Astrocyte (in vitro differentiated cells and primary cell): ENCODE measurements at regions not wholly inside any gene's neighbourhood (a gene's known extent, or its start where the extent isn't known, plus 50 kb on each side); places are given as distances from the start of the nearest gene placed in this dataset.

Source experiments
- DNase-seq: peaks from one replicate; pipeline ENCODE4 v3.0.0-alpha.2; 2010; ENCODE audit warnings: low read depth
- FAIRE-seq: peaks from 2 replicates; lab custom pipeline; 2011; peaks lifted over from hg19 to GRCh38; lab: Jason Lieb, UNC
- H2AFZ ChIP-seq: 2 replicates; pipeline ENCODE4 v1.6.0; 2012; ENCODE audit warnings: low read depth, low read length, inconsistent platforms
- H3K27ac ChIP-seq: 2 replicates; pipeline ENCODE4 v1.5.1; 2011; ENCODE audit warnings: low read depth, low read length, inconsistent platforms
- H3K27me3 ChIP-seq: 2 replicates; pipeline ENCODE4 v1.6.0; 2011; ENCODE audit warnings: low read length, inconsistent platforms; ENCODE audit not compliant: insufficient read depth
- H3K36me3 ChIP-seq: 2 replicates; pipeline ENCODE4 v1.5.1; 2011; ENCODE audit warnings: low read length, inconsistent platforms; ENCODE audit not compliant: insufficient read depth
- H3K4me1 ChIP-seq: 2 replicates; pipeline ENCODE4 v1.5.1; 2011; ENCODE audit warnings: low read length, inconsistent platforms; ENCODE audit not compliant: insufficient read depth
- H3K4me2 ChIP-seq: 2 replicates; pipeline ENCODE4 v1.6.0; 2012; ENCODE audit warnings: low read length, inconsistent platforms
- H3K4me3 ChIP-seq: 2 replicates; pipeline ENCODE4 v1.5.1; 2011; ENCODE audit warnings: low read depth, mild to moderate bottlenecking, low read length, inconsistent platforms; ENCODE audit not compliant: insufficient read depth
- H3K79me2 ChIP-seq: 2 replicates; pipeline ENCODE4 v1.6.0; 2012; ENCODE audit warnings: mild to moderate bottlenecking, low read length, inconsistent platforms; ENCODE audit not compliant: insufficient read depth
- H3K9ac ChIP-seq: 2 replicates; pipeline ENCODE4 v1.6.0; 2012; ENCODE audit warnings: mild to moderate bottlenecking, low read length, inconsistent platforms
- H3K9me3 ChIP-seq: 2 replicates; pipeline ENCODE4 v1.5.1; 2012; ENCODE audit warnings: low read depth, mild to moderate bottlenecking, low read length, inconsistent platforms; ENCODE audit not compliant: insufficient read depth
- H4K20me1 ChIP-seq: 2 replicates; pipeline ENCODE4 v1.6.0; 2012; ENCODE audit warnings: low read length, inconsistent platforms; ENCODE audit not compliant: insufficient read depth
- H3K27ac Mint-ChIP-seq: one replicate; pipeline ENCODE4 v1.8.0; 2021; ENCODE audit warnings: mild to moderate bottlenecking, mixed read lengths; ENCODE audit not compliant: unreplicated experiment
- H3K27me3 Mint-ChIP-seq: one replicate; pipeline ENCODE4 v1.8.0; 2021; ENCODE audit warnings: low read depth, mixed read lengths; ENCODE audit not compliant: unreplicated experiment
- H3K36me3 Mint-ChIP-seq: one replicate; pipeline ENCODE4 v1.8.0; 2021; ENCODE audit warnings: low read depth, mixed read lengths; ENCODE audit not compliant: unreplicated experiment
- H3K4me1 Mint-ChIP-seq: one replicate; pipeline ENCODE4 v1.8.0; 2021; ENCODE audit warnings: low read depth, mixed read lengths; ENCODE audit not compliant: unreplicated experiment
- H3K4me3 Mint-ChIP-seq: one replicate; pipeline ENCODE4 v1.8.0; 2021; ENCODE audit warnings: mild to moderate bottlenecking, moderate library complexity, mixed read lengths; ENCODE audit not compliant: unreplicated experiment
- H3K9me3 Mint-ChIP-seq: one replicate; pipeline ENCODE4 v1.8.0; 2021; ENCODE audit warnings: mild to moderate bottlenecking, mixed read lengths; ENCODE audit not compliant: unreplicated experiment
- EZH2 ChIP-seq: IDR thresholded peaks from 2 replicates; pipeline ENCODE4 v1.6.1; 2012; ENCODE audit warnings: mild to moderate bottlenecking, low read length, inconsistent platforms; ENCODE audit not compliant: insufficient read depth
- TF ChIP-seq, protein P1 (sequence below): IDR thresholded peaks from 2 replicates; pipeline ENCODE4 v1.5.1; 2011; ENCODE audit warnings: low read depth, mild to moderate bottlenecking, inconsistent platforms, low read length, moderate library complexity; ENCODE audit not compliant: insufficient read depth

DNA sequence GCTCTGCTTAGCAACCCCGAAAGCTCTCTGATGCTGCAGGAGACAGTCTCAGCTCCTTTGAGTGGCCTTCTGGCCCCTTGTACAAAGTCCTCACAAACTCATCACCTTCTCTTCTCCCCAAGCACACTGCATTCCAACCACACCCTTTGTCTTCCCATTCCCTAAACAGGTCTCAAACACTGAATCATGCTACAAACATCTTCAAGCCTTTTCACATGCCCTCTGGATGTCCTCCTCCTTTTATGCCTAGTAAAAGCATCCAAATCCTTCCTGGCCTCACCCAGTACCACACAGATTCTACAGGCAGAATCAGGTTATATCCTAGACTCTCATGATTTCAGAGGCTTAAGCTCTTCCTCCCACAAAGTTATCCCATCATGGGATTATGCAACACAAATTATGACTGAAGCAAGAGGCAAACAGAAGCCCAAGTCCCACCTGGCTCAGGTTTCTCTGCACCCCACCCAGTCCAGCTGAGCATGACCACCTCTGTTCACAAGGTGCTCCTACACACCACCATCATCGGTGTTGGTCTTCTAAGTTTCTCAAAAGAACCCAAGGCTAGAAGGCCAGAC lies 61.4 kb upstream of the PCED1B start:
- Mint-ChIP-seq H3K27ac (no peak overlapping the region), H3K9me3 (no peaks in the 10 kb centered on the region), H3K4me3 (no peak overlapping the region), H3K27me3 (no peaks in the 10 kb centered on the region), H3K36me3 (no peaks in the 10 kb centered on the region), H3K4me1 (peaks cover 29% of the 10 kb centered on the region)
- Histone ChIP-seq H3K27ac (no peak overlapping the region), H3K9me3 (no peaks in the 10 kb centered on the region), H2AFZ (peak overlapping the region; percentile 21), H3K4me3 (no peak overlapping the region), H3K79me2 (no peaks in the 10 kb centered on the region), H3K27me3 (no peaks in the 10 kb centered on the region), H3K4me2 (peak overlapping the region; percentile 22), H3K9ac (no peak overlapping the region), H4K20me1 (no peaks in the 10 kb centered on the region), H3K4me1 (peaks cover 37% of the 10 kb centered on the region), H3K36me3 (no peaks in the 10 kb centered on the region)
- DNase-seq (peak; percentile 62), FAIRE-seq (peak; percentile 20)
- TF ChIP-seq, protein P1, sequence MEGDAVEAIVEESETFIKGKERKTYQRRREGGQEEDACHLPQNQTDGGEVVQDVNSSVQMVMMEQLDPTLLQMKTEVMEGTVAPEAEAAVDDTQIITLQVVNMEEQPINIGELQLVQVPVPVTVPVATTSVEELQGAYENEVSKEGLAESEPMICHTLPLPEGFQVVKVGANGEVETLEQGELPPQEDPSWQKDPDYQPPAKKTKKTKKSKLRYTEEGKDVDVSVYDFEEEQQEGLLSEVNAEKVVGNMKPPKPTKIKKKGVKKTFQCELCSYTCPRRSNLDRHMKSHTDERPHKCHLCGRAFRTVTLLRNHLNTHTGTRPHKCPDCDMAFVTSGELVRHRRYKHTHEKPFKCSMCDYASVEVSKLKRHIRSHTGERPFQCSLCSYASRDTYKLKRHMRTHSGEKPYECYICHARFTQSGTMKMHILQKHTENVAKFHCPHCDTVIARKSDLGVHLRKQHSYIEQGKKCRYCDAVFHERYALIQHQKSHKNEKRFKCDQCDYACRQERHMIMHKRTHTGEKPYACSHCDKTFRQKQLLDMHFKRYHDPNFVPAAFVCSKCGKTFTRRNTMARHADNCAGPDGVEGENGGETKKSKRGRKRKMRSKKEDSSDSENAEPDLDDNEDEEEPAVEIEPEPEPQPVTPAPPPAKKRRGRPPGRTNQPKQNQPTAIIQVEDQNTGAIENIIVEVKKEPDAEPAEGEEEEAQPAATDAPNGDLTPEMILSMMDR: no peak
- no peak for TF ChIP-seq EZH2

- Histone ChIP-seq H3K4me2 (no peak overlapping the region), H3K4me1 (peaks cover 26% of the 10 kb centered on the region), H3K79me2 (no peaks in the 10 kb centered on the region), H3K27ac (no peak overlapping the region), H4K20me1 (no peaks in the 10 kb centered on the region), H3K36me3 (no peaks in the 10 kb centered on the region), H3K9ac (no peak overlapping the region), H3K4me3 (no peak overlapping the region), H3K27me3 (no peaks in the 10 kb centered on the region), H2AFZ (peak overlapping the region; percentile 3), H3K9me3 (no peaks in the 10 kb centered on the region)
- H3K27me3 Mint-ChIP-seq: no peaks in the 10 kb centered on the region
- H3K4me1 Mint-ChIP-seq: peaks cover 27% of the 10 kb centered on the region
- H3K4me3 Mint-ChIP-seq: no peak overlapping the region
- DNase-seq: no peak
- H3K27ac Mint-ChIP-seq: no peak overlapping the region
- H3K36me3 Mint-ChIP-seq: no peaks in the 10 kb centered on the region
- FAIRE-seq: no peak
- no peaks in the 10 kb centered on the region for H3K9me3 Mint-ChIP-seq
- TF ChIP-seq, protein P1: no peak
- no peak for TF ChIP-seq EZH2
These were observed 59.1 kb upstream of the PCED1B start for GRCh38 chr12:47020211-47020821.

- H3K4me2 ChIP-seq: no peak overlapping the region
- peak; percentile 99 for FAIRE-seq
- no peak overlapping the region for H3K9ac ChIP-seq
- no peaks in the 10 kb centered on the region for H3K36me3 ChIP-seq
- TF ChIP-seq, protein P1: peak; percentile 77
- TF ChIP-seq EZH2: no peak
- peak overlapping the region; percentile 73 for H3K27ac ChIP-seq
- H3K9me3 ChIP-seq: no peaks in the 10 kb centered on the region
- Mint-ChIP-seq H3K27ac (peak overlapping the region; percentile 23), H3K27me3 (no peaks in the 10 kb centered on the region), H3K4me1 (peaks cover 27% of the 10 kb centered on the region), H3K36me3 (no peaks in the 10 kb centered on the region), H3K4me3 (no peak overlapping the region), H3K9me3 (no peaks in the 10 kb centered on the region)
- H3K27me3 ChIP-seq: no peaks in the 10 kb centered on the region
- H3K79me2 ChIP-seq: no peaks in the 10 kb centered on the region
- no peak overlapping the region for H3K4me3 ChIP-seq
- no peaks in the 10 kb centered on the region for H4K20me1 ChIP-seq
- H2AFZ ChIP-seq: no peak overlapping the region
- peaks cover 26% of the 10 kb centered on the region for H3K4me1 ChIP-seq
- peak; percentile 93 for DNase-seq
These were observed 58.1 kb upstream of the PCED1B start for GRCh38 chr12:47021298-47021697.
